ENCODE measurements at regions not wholly inside any gene's neighbourhood (a gene's known extent, or its start where the extent isn't known, plus 50 kb on each side); places are given as distances from the start of the nearest gene placed in this dataset.

- TF ChIP-seq NR2F2 (IDR thresholded peaks at IDR 0.05) (no peak), FOXA2 (IDR thresholded peaks at IDR 0.05) (no peak), GABPA (IDR thresholded peaks at IDR 0.05 in 1 of 2, conservative IDR thresholded peaks at IDR 0.05 in 1 of 2) (no peak), SP1 (IDR thresholded peaks at IDR 0.05) (no peak), JUND (IDR thresholded peaks at IDR 0.05) (no peak), ATF3 (IDR thresholded peaks at IDR 0.05) (no peak), YY1 (IDR thresholded peaks at IDR 0.05) (no peak), FOXA1 (IDR thresholded peaks at IDR 0.05) (no peak)
- TF ChIP-seq, protein P1, sequence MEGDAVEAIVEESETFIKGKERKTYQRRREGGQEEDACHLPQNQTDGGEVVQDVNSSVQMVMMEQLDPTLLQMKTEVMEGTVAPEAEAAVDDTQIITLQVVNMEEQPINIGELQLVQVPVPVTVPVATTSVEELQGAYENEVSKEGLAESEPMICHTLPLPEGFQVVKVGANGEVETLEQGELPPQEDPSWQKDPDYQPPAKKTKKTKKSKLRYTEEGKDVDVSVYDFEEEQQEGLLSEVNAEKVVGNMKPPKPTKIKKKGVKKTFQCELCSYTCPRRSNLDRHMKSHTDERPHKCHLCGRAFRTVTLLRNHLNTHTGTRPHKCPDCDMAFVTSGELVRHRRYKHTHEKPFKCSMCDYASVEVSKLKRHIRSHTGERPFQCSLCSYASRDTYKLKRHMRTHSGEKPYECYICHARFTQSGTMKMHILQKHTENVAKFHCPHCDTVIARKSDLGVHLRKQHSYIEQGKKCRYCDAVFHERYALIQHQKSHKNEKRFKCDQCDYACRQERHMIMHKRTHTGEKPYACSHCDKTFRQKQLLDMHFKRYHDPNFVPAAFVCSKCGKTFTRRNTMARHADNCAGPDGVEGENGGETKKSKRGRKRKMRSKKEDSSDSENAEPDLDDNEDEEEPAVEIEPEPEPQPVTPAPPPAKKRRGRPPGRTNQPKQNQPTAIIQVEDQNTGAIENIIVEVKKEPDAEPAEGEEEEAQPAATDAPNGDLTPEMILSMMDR (IDR thresholded peaks at IDR 0.05; ENCODE audit: low read depth, low read length, missing input control) = no peak
- H3K36me3 ChIP-seq (ENCODE audit: control insufficient read depth in 4 of 4, insufficient read depth in 3 of 4, low read depth in 1 of 4, low read length in 3 of 4) = no peaks in the 10 kb centered on the region
- no peak overlapping the region for H3K4me3 ChIP-seq (ENCODE audit: low read depth in 1 of 3, low read length in 3 of 3)
- H3K9me3 ChIP-seq (ENCODE audit: control insufficient read depth in 4 of 4, low read length in 3 of 4) = no peaks in the 10 kb centered on the region
- H3K27ac ChIP-seq (ENCODE audit: low read depth in 1 of 2, low read length in 2 of 2) = no peak overlapping the region
- DNase-seq (ENCODE audit: low spot score) = no peak
- no peaks in the 10 kb centered on the region for H3K27me3 ChIP-seq (ENCODE audit: control insufficient read depth in 4 of 4, insufficient read depth in 4 of 4, low read length in 3 of 4)
- no peaks in the 10 kb centered on the region for H3K4me1 ChIP-seq (ENCODE audit: control insufficient read depth in 4 of 4, insufficient read depth in 4 of 4, low read length in 3 of 4)
- WGBS = 58% methylated on average over 2 of the region's 2 CpGs
- no peak overlapping the region for H3K9ac ChIP-seq (ENCODE audit: low read depth in 1 of 2, low read length in 2 of 2)
These were observed 187.7 kb upstream of the MPDZ start for GRCh38 chr9:13467157-13467556.

DNA sequence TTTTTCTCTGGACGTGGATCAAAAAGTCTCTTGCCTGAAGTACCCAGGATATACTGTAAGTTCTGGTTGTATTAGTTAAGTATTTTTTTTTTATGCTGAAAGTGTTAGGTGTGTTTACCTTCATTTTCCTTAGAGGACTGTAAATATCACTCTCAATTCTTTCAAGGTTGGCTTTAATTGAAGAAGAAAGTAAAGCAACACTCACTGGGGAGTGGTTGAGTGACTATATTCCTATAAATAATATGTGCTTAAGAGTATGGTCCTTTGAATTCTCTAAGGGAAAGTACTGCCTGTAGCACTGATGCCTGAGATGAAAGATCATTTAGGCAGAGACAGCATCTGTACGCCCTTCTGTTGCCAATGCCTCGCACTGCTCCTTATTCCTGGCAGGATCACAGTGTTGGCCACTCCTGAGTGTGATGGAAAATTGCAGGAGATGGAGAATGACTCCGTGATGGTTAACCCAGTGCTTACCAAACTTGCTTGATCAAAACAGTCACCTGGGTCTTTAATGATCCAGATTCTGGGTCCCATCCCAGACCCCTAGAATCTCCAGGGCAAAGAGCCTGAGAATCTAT is 182.0 kb upstream of the MPDZ start:
- WGBS = 77% methylated on average over 4 of the region's 4 CpGs
- Histone ChIP-seq H3K4me3 (ENCODE audit: low read depth in 1 of 3, low read length in 3 of 3) (no peak overlapping the region), H3K36me3 (ENCODE audit: control insufficient read depth in 4 of 4, insufficient read depth in 3 of 4, low read depth in 1 of 4, low read length in 3 of 4) (no peaks in the 10 kb centered on the region), H3K4me1 (ENCODE audit: control insufficient read depth in 4 of 4, insufficient read depth in 4 of 4, low read length in 3 of 4) (no peaks in the 10 kb centered on the region), H3K9me3 (ENCODE audit: control insufficient read depth in 4 of 4, low read length in 3 of 4) (no peaks in the 10 kb centered on the region), H3K27ac (ENCODE audit: low read depth in 1 of 2, low read length in 2 of 2) (no peak overlapping the region), H3K27me3 (ENCODE audit: control insufficient read depth in 4 of 4, insufficient read depth in 4 of 4, low read length in 3 of 4) (no peaks in the 10 kb centered on the region), H3K9ac (ENCODE audit: low read depth in 1 of 2, low read length in 2 of 2) (no peak overlapping the region)
- DNase-seq (ENCODE audit: low spot score) = no peak
- TF ChIP-seq FOXA2 (IDR thresholded peaks at IDR 0.05) = no peak
- TF ChIP-seq YY1 (IDR thresholded peaks at IDR 0.05) = no peak
- TF ChIP-seq EGR1 (IDR thresholded peaks at IDR 0.05; ENCODE audit: low read depth in 2 of 2) = no peak
- no peak for TF ChIP-seq NR2F2 (IDR thresholded peaks at IDR 0.05)
- TF ChIP-seq HNF4A (conservative IDR thresholded peaks at IDR 0.05) = no peak
- no peak for TF ChIP-seq RAD21 (IDR thresholded peaks at IDR 0.05)
- TF ChIP-seq ZBTB33 (IDR thresholded peaks at IDR 0.05) = no peak
- no peak for TF ChIP-seq JUND (IDR thresholded peaks at IDR 0.05)
- TF ChIP-seq FOXA1 (IDR thresholded peaks at IDR 0.05) = no peak
- no peak for TF ChIP-seq SP1 (IDR thresholded peaks at IDR 0.05)
- TF ChIP-seq ATF3 (IDR thresholded peaks at IDR 0.05) = no peak
- TF ChIP-seq GABPA (IDR thresholded peaks at IDR 0.05 in 1 of 2, conservative IDR thresholded peaks at IDR 0.05 in 1 of 2) = no peak
- no peak for TF ChIP-seq TAF1 (conservative IDR thresholded peaks at IDR 0.05)
- TF ChIP-seq, protein P1 (IDR thresholded peaks at IDR 0.05; ENCODE audit: low read depth, low read length, missing input control) = no peak
- no peak for TF ChIP-seq RXRA (IDR thresholded peaks at IDR 0.05)
- TF ChIP-seq, protein P2, sequence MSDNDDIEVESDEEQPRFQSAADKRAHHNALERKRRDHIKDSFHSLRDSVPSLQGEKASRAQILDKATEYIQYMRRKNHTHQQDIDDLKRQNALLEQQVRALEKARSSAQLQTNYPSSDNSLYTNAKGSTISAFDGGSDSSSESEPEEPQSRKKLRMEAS (IDR thresholded peaks at IDR 0.05) = no peak
